GM20000 (cell line): ENCODE measurements at regions not wholly inside any gene's neighbourhood (a gene's known extent, or its start where the extent isn't known, plus 50 kb on each side); places are given as distances from the start of the nearest gene placed in this dataset.

Experiments
- DNase-seq: peaks from one replicate; pipeline ENCODE4 v3.0.0; 2012; ENCODE audit warnings: low spot score
- CTCF ChIP-seq: IDR thresholded peaks from 2 replicates; pipeline ENCODE4 v1.5.1; 2012; ENCODE audit warnings: mild to moderate bottlenecking, control low read depth; ENCODE audit errors: extremely low read depth, missing control alignments

DNA sequence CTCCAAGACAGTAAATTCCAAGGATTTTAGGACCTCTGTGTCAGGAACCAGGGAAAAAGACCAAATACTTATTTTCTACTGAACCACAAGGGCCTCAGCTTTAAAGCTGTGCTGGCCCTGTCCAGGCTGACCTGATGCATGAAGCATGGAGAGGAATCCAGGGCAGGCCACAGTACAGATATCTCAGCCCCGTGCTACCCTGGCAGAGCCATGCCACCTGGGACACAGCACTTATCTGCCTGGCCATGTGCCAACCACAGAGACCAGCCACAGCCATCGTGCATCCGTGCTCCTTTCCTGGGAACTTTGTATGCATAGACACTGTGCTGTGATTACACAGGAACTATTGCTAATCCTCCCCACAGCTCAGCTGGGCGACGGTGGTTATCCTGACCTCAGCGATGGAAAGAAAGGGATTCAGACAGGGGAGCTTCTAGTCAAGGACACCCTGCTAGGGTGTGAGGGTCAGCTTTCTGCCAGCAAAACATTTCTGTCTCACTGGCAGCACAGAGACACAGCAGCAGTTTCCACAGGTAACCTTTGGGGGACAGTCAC, 687.4 kb upstream of the ID2 start:
- no peak for TF ChIP-seq CTCF
- DNase-seq = no peak

DNA sequence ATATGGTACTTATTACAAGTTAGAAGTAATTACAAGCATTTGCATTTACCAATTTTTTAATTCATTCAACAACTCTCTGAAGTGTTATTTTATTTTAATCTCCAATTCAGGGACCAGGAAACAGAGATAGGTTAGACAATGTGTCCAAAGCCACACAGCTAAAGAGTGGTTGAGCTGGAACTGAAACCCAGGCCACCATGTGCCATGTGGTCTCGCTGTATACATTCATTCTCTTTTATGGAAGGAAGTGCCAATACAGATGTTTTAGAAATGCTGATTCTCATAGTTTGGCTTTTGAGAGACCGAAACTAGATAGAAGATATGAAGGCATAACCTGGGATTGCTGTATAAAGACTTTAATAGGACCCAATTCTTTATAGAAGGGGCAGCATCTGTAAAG, 684.6 kb upstream of the ID2 start:
- TF ChIP-seq CTCF = no peak
- no peak for DNase-seq

- no peak for DNase-seq
- no peak for TF ChIP-seq CTCF
Observed at GRCh38 chr2:7999683-8000476, 682.0 kb upstream of the ID2 start.

- no peak for TF ChIP-seq CTCF
- no peak for DNase-seq
Observed at GRCh38 chr2:8000870-8001269, 681.0 kb upstream of the ID2 start.

- no peak for DNase-seq
- TF ChIP-seq CTCF = no peak
Observed at GRCh38 chr2:8002765-8003393, 679.0 kb upstream of the ID2 start.

DNA sequence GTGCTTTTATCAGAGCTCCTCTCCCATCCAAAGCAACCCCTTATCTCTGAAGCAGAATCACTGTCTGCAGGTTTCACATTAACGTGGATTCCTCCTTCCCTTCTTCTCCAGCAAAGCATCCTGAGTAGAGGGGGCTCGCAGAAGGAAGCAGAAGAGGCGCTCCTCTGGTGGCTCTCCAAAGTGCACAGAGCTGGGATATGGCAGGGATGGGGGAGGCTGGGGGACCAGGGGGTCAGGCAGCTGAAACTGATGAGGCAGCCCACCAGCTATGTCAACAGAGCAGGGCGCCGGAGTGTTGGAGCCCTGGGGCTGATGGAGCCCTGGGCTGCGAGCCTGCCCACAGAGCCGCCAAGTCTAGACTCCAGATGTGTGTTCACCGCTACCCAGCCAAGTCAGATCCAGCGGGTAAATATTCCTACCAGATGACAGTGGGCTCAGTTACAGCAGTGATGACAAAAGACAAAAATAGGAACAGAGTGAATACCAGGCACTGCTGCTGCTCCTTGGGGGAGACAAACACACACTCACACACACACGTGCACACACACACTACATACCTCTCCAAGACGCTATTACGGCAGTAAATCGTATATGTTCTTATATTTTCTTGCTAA, 678.3 kb upstream of the ID2 start:
- no peak for DNase-seq
- no peak for TF ChIP-seq CTCF

GRCh38 chr2:8004250-8004681, 677.6 kb upstream of the ID2 start:
- TF ChIP-seq CTCF = no peak
- no peak for DNase-seq
